Adrenal gland (tissue), 5 donors: ENCODE measurements at regions not wholly inside any gene's neighbourhood (a gene's known extent, or its start where the extent isn't known, plus 50 kb on each side); places are given as distances from the start of the nearest gene placed in this dataset.

ENCODE experiments used
- CTCF ChIP-seq, 6 experiments: fragments of 450-650 bp in 4 of 6; fragments of 200-600 bp in 2 of 6; sonication (generic) in 1 of 6; IDR thresholded peaks; 1 replicate in 5 of 6; 2 replicates in 1 of 6; pipeline versions ENCODE4 v1.5.1 to v1.8.0; 2016 to 2021; ENCODE audit warnings: antibody characterized with exemption in 6 of 6, mild to moderate bottlenecking in 2 of 6, moderate library complexity in 1 of 6
- POLR2A ChIP-seq, 2 donors: fragments of 450-650 bp; IDR thresholded peaks; one replicate each; pipeline ENCODE4 v1.6.1; 2017; ENCODE audit warnings: antibody characterized with exemption in 2 of 2, mild to moderate bottlenecking in 2 of 2, moderate library complexity in 1 of 2
- donor health status: DM: no; HTN: no; CAD: no.

GRCh38 chr13:97120346-97120745 lies 101.8 kb upstream of the MBNL2 start:
- TF ChIP-seq CTCF (IDR thresholded peaks at IDR 0.05) (no peak), POLR2A (IDR thresholded peaks at IDR 0.05) (no peak)
